HG03565 (cell line): ENCODE measurements at regions not wholly inside any gene's neighbourhood (a gene's known extent, or its start where the extent isn't known, plus 50 kb on each side); places are given as distances from the start of the nearest gene placed in this dataset.

Experiments
- ATAC-seq: cut with Tn5 transposase; IDR thresholded peaks from one replicate; pipeline ENCODE4 v1.9.1; 2021; ENCODE audit warnings: mild to moderate bottlenecking, moderate library complexity; ENCODE audit not compliant: unreplicated experiment

DNA sequence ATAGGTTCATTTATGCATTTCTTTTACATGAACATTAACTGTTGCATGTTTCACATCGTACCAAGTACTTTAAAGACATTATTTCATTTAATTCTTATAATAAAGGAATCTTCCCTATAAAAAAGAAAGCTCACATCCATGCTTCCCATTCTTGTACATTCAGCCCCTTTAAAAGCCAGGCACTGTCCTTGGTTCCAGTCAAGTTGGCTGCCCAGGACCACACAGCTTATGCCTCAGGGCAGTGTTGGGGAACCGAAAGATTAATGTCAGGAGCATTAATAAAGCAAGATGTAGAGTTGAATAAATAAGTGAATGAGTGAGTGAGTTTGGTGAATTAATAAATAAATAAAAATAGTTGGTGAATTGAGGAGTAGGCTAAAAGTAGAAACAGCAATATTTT, 409.4 kb upstream of the DAB1 start:
- ATAC-seq, result no peak

DNA sequence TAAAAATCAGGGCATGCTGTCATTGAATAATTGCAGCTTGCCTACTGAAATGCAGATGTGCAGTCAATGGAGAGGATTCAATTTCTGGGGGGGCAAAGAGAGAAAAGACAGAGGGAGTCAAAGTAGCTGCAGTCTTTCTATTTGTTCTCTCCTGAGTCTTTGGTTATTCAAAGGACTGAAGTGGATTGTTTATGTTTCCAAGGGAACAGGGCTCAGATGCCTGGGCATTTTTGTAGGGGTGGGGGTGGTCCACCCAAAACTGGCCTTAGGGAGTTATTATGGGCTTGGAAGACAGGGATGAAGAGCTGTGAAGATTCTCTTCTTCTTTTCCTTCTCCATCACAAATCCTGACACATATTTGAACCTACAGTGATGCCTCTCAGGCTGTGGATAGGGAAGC, 408.8 kb upstream of the DAB1 start:
- no peak for ATAC-seq

DNA sequence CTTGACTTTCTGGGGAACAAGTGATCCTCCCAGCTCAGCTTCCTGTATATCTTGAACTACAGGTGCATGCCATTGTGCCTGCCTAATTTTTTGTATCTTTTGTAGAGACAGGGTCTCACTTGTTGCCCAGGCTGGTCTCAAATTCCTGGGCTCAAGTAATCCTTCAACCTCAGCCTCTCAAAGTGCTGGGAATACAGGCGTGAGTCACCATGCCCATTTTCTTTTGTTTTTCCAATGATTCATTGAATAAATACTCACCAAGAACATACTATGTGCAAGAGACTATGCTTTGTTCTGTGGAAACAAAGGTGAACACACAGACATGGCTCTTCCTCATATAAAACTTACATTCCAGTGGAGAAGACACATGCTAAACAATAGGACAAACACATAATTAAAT, 407.8 kb upstream of the DAB1 start:
- ATAC-seq, result no peak

DNA sequence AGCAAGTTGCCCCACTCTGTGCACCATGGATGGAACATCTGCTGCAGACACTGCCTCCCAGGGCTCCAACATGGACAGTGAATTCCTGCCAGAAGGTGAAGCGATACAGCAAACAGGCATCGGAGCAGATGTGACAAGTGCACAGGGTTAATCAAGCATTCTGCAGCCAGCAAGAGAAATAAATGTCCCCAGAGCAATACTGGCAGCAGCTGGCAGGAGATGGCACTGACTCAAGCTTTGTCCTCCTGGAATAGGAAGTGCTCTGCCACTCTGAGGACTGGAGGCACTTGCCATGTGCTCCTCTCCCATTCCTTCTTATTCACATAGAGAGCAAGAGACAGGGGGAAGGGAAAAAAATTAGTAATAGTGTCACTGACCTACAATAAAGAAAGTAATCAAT, 402.7 kb upstream of the DAB1 start:
- no peak for ATAC-seq

DNA sequence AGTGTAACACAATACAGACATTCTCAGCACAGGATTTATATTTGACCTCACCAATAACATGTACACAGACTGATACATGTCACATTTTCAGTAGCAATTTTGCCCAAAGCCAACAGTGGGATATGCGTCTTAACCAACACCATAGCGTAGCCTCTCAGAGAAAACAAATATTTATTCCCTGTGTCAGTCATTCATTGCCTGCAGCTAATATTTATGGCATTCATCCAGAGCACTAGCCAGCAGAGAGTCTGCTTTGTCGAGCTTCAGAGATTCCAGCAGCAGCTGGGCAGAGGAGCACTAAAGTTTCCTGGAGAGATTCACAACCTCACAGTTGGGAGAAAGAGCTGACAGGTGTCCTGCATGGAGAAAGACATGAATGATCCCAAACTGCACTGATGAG, 400.7 kb upstream of the DAB1 start:
- no peak for ATAC-seq

DNA sequence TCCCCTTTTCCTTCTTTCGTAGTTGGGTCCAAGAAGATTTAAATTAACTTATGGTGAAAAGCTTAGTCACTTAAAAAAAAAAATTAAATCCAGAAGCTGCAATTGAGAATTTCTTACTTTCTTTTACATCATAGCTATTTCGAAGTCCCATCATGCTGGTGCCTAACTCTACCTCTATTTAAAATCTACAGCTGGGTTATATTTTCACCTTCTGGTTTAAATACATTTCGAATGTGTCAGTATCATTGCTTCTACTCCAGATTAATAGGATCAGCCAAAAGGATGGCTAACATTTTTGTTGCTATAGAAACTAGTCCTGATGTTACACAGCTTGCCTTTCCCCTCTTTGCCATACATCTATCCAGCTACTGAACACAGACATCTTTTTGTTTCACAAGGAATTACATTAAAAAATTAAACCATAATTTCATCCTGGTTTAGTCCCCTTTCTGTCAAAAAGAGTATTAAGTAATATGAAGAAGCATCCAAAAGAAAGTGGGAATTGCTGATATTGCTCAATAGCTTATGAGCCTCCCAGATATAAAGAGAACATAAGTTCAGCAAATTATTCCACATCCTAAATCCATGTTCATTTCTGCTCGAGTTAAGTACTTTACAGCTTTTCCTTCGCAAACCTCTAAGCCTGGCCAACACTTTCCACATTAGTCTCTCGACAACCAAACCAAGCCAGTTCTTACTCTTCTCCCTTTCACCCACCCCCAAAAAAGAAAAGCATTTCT, 396.7 kb upstream of the DAB1 start:
- no peak for ATAC-seq

DNA sequence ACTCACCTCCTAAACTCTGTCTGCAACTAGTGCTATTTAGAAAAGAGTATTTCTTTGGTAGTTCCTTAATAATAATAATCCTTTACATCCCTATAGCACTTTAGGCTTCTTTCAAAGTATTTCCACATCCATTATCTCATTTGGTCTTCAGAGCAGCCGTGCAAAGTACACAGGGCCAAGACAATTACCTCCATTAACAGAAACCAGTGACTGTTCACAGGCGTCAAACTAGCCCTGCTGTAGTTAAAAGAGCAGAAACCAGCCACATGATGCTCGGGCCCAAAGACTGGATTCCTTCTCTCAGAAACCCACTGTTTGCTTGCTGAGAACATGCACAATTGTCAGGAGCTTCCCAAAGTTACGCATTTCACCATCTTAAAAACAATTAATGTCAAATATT, 396.0 kb upstream of the DAB1 start:
- no peak for ATAC-seq

DNA sequence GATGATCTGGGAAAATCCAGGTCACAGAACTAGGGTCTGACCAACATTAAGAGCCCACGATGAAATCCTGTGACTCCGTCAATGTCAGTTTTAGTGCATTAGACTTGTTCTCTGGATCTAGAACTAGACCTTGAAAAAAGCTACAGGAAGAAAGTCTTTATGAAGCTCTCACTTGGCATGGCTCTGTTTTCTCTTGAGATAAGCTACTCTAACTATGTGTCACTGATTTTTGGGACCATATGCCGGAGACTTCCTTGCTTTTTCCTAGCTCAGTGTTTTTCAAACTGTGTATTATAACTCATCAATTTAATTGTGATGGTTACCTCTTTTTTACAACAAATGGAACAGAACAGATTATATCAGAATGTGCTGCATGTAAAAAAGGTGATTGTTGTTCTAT, 379.7 kb upstream of the DAB1 start:
- no peak for ATAC-seq

DNA sequence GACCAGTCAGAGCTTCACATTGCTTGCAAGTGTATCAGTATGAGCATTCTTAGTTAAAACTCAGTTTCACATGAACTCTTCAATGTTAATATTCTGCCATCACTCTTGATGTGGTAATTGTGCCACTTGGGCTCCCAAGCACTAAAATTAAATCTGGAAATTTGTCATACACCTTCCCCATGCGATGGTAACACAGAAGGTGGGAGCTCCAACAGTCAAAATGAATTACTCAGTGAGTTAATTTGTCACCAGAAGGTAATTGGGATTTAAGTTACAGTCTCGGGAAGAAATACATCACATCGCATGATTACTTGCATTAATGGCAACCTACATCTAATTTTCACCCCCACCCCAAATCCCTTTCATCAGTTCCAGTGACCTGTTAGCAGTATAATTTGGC, 376.5 kb upstream of the DAB1 start:
- ATAC-seq, result no peak

DNA sequence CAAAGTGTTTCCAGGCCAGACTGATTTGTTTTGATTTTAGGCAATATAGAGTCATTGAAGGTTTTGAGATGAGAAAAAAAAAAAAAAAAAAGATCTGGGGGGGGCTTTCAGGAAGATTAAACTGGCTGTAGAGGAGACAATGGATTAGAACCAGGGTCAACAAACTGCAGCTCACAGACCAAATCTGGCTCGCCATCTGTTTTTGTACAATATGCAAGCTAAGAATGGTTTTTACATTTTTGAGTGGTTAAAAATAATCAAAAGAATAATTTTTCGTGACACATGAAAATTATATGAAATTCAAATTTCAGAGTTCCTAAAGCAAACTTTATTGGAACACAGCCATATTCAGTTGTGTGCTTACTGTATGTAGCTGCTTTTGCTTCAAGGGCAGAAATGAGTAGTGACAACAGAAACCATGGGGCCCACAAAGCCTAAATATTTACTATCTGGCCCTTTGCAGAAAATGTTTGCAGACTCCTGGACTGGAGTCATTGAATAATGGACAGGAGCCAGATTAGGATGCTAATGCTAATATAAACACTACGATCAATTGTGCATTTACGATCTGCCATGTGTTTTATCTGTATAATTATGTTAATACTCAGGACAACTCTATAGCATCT, 375.7 kb upstream of the DAB1 start:
- no peak for ATAC-seq

DNA sequence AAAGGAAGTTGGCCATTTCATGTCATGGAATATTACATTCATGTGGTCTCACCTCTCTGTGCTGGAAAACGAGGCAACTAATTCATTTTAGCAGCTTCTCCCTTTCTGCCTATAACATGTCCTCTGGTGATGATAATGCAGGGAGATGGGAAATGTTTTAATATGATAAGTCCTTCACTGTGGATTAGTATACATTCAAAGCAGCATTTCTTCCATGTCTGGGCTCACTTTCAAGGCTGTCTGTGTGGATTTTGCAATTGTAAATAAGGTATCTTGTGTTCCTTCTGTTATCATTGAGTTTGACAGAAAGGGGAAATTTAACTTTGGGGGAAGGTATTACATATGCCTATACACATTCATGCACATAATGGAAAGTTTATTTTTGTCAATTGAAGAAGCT, 374.7 kb upstream of the DAB1 start:
- no peak for ATAC-seq

DNA sequence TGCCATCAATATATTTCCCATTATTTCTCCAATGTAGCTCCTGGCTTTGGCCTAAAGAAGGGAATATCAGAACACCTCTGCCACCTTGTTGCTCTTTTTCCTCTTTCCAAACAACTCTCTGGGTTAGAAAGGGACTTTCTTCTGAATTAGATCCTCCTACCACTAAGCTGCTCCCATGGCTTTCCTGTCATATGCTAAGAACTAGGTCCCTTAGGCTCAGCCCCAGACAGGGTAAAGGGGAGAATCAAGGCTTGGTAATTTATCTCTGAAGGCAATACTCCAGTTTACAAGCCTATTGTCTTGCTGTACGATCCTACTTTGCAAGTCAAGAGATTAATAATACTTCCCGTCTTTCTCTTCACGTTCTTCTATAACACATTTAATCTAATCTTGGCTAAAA, 373.2 kb upstream of the DAB1 start:
- no peak for ATAC-seq

DNA sequence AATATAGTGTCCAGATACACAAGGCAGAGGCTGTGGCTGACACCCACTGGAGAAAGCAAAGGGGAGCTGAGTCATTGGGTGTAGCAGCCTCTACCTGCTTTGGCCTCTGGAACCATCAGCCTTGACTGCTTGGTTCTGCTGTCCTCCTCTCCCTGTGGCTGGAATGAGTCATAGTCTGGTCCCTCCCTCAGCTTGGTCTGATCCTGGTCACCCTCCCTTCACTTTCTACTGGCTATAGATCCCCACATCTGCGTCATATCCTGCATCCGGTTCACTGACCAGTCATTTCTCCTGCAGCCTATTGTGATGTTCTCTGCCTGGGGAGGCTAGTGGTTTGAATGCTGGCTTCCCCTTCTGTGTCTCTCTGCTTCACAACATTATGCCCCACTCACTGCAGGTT, 372.8 kb upstream of the DAB1 start:
- ATAC-seq, result no peak

DNA sequence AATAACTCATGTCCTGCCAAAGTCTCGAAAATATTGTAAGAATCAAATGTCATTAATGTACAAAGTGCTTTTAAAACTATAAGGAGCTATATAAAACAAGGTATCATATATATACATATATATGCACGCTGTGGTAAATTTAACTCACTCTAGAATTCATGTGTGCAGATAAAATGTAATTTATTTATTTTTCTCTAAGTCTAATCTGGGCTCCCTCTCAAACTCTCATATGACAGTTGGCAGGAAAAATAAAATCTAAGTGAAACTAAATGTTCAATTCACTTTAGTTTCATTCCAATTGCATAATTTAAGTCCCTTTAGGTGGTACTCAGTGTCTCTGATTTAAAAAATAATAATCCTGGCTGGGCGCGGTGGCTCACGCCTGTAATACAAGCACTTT, 372.0 kb upstream of the DAB1 start:
- ATAC-seq, result no peak

DNA sequence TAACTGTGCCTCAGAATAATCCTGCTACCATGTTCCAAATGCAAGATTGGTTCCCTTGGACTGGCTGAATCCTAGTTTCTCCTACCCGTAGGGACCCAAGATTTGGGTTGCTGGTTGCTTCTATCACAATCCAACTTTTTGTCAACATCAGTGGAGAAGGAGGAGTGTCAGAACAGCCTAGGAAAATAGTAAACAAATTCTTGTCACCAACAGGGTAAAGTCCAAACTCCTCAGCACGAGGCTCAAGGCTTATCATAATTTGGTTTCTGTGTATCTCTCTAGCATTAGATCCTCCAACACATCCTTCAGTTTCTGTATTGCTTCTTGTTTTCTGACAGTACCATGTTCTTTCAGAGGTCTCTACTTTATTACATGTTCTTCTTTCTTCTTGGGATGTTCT, 370.2 kb upstream of the DAB1 start:
- ATAC-seq, result no peak

DNA sequence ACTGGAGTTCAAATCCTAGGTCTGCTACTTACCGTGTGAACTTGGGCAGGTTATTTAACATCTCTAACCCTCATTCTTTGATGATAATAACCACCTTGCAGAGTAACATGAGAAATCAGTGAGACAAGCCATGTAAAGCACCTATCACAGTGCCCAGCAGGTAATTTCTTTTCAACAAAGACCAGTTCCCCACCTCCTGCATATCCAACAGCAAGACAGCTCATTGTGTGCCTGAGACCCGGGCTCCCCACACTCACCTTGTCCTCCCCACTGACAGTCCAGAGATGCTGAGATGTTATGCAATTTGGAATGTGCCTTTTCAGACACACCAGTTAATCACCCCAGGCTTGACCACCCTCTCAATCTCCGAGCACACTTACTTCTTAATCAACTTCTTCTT, 367.6 kb upstream of the DAB1 start:
- ATAC-seq, result no peak

DNA sequence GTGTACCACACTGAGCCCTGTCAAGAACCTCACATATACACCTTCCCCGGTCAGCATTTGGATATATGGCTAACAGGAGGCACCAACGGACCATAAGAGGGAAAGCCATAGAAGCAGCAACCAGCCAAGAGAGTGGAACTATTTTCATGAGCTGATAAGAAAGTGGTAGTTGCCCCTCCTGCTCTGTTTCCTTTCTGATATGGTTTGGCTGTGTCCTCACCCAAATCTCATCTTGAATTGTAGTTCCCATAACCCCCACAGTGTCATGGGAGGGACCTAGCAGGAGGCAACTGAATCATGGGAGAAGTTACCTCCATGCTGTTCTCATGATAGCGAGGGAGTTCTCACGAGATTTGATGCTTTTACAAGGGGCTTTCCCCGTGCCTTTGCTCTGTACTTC, 366.1 kb upstream of the DAB1 start:
- no peak for ATAC-seq

DNA sequence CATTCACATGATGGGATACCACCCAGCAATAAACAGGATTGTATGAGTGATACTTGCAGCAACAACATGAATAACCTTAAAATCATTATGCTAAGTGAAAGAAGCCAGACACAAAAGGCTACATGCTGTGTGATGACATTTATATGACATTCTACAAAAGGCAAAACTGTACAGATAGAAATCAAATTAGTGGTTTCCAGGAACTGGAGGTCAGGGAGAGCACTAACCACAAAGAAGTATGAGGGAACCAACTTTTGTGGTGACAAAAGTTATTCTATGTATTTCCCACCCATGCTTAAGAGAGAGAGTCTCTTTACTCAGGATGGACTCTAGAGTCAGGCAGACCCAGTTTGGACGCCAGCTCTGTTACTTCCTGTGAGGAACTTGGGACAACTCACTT, 364.5 kb upstream of the DAB1 start:
- ATAC-seq, result no peak

DNA sequence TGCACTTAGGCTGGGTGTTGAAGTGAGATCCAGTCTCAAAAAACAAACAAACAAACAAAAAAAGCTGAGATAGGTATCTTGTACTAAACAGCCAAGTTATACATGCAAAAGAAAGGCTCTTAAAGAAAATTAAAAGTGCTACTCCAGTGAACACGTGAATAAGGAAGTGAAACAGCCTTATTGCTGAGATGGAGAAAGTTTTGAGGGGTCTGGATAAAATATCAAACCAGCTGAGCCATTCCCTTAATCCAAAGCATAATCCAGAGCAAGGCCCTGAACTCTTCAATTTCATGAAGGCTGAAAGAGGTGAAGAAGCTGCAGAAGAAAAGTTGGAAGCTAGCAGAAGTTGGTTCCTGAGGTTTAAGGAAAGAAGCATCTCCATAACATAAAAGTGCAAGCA, 360.5 kb upstream of the DAB1 start:
- no peak for ATAC-seq

DNA sequence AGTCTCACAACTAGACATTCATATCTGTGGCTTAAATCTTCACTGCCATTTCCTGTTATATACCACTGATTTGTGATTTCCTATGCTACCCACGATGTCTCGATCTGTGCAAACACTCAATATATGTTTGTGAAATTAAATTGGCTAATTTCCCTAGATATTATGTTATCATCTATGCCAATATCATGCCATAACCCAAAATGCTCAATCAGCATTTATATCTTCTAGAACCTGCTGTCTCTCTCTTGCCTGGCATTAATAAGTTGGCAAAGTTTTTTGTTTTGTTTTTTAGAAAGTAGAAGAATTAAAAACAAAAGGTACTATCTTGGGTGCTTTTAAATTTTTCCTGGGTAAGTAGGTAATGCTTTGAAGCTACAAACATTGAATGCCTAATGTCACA, 358.5 kb upstream of the DAB1 start:
- no peak for ATAC-seq

DNA sequence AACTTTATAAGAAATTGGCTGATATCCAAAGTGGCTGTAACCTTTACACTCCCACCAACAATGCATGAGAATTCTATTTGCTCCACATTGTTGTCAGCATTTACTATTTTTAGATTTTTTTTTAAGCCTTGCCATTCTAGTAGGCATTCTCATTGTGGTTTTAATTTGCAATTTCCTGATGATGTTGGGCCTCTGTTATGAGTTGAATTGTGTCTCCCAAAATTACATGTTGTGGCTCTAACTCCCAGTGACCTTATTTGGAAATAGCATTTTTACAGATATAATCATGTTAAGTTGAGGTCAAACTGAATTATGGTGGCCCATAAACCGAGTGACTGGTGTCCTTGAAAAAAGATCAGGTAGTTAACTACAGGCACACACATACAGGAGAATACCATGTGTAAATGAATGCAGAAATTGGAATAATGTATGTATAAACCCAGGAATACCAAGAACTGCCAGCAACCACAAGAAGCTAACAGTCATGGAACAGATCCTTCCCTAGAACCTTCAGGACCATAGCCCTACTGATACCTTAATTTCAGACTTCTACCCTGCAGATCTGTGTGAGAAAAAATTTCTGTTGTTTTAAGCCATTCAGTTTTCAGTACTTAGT, 348.8 kb upstream of the DAB1 start:
- ATAC-seq, result no peak

DNA sequence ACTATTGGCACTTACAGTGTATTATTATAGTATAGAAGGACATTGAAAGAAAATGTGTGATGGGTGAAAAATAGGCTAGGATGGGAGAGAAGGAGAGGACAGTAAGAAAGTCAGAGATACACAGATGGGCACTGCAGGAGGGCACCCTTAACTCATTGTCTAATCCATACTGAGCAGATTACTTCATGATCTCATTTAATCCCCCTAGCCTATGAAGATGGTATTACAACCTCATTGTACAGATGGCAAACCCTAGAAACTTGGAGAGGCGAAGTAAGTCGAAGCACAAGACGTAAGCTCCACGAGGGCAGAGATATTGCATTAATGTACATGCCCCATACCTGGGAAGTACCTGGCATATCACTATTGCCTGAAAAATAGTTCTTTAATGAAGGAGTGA, 346.9 kb upstream of the DAB1 start:
- no peak for ATAC-seq

DNA sequence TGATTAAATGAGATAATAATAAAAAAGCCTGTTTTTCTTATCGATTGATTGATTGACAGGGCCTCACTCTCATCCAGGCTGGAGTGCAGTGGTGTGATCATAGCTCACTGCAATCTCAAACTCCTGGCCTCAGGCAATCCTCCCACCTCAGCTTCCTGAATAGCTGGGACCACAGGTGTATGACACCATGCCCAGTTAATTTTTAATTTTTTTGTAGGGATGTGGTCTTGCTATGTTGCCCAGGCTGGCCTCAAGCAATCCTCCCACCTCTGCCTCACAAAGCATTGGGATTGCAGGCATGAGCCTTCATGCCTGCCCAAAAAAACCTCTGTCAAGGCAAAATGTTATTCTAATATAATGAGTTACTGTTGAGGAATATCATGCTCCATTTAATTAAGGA, 346.4 kb upstream of the DAB1 start:
- no peak for ATAC-seq
